HCT116 (cell line): ENCODE measurements at regions not wholly inside any gene's neighbourhood (a gene's known extent, or its start where the extent isn't known, plus 50 kb on each side); places are given as distances from the start of the nearest gene placed in this dataset.

Source experiments
- CTCF ChIP-seq, 3 experiments: fragments of 200-600 bp in 1 of 3; sonication (generic) in 1 of 3; IDR thresholded peaks in 2 of 3; conservative IDR thresholded peaks in 1 of 3; 2 replicates each; pipeline ENCODE4 v1.5.1; 2012 to 2017; ENCODE audit warnings: low read depth in 2 of 3, low read length in 2 of 3, antibody characterized with exemption in 1 of 3, borderline replicate concordance in 1 of 3, control low read depth in 1 of 3, mild to moderate bottlenecking in 1 of 3, mixed read lengths in 1 of 3, mixed run types in 1 of 3, moderate library complexity in 1 of 3; ENCODE audit not compliant: insufficient read depth in 1 of 3
- JUND ChIP-seq: IDR thresholded peaks from 2 replicates; pipeline ENCODE4 v1.6.1; 2012
- POLR2A ChIP-seq: IDR thresholded peaks from 2 replicates; pipeline ENCODE4 v1.7.0; 2011; ENCODE audit warnings: borderline replicate concordance; ENCODE audit not compliant: insufficient read depth, insufficient read length; ENCODE audit errors: extremely low read depth
- POLR2AphosphoS5 ChIP-seq: IDR thresholded peaks from 2 replicates; pipeline ENCODE4 v1.6.1; 2011; ENCODE audit warnings: mild to moderate bottlenecking, low read depth, low read length, moderate library complexity
- RAD21 ChIP-seq: IDR thresholded peaks from 2 replicates; pipeline ENCODE4 v1.6.1; 2012; ENCODE audit warnings: low read depth, mild to moderate bottlenecking

GRCh38 chr2:15768615-15769014 is 171.7 kb upstream of the MYCN start:
- no peak for TF ChIP-seq CTCF (IDR thresholded peaks at IDR 0.05 in 2 of 3, conservative IDR thresholded peaks at IDR 0.05 in 1 of 3; ENCODE audit: borderline replicate concordance in 1 of 3, insufficient read depth in 1 of 3, low read depth in 2 of 3, low read length in 2 of 3)
- no peak for TF ChIP-seq POLR2A
- TF ChIP-seq POLR2AphosphoS5 = no peak
- TF ChIP-seq JUND = no peak
- no peak for TF ChIP-seq RAD21
